ENCODE measurements at regions not wholly inside any gene's neighbourhood (a gene's known extent, or its start where the extent isn't known, plus 50 kb on each side); places are given as distances from the start of the nearest gene placed in this dataset.

GRCh38 chr2:7952046-7952745, 729.7 kb upstream of the ID2 start:
- TF ChIP-seq ZBTB7A (IDR thresholded peaks at IDR 0.05; ENCODE audit: low read depth) (no peak), CEBPB (IDR thresholded peaks at IDR 0.05) (no peak), NFIC (IDR thresholded peaks at IDR 0.05) (no peak), REST (IDR thresholded peaks at IDR 0.05; ENCODE audit: low read depth) (no peak), TAF1 (IDR thresholded peaks at IDR 0.05; ENCODE audit: low read depth) (no peak), FOXM1 (IDR thresholded peaks at IDR 0.05; ENCODE audit: borderline replicate concordance, low read depth) (no peak), CREB1 (IDR thresholded peaks at IDR 0.05; ENCODE audit: low read depth) (no peak), USF1 (IDR thresholded peaks at IDR 0.05) (no peak), EGR1 (IDR thresholded peaks at IDR 0.05) (no peak), RAD21 (IDR thresholded peaks at IDR 0.05; ENCODE audit: low read depth) (no peak), EP300 (IDR thresholded peaks at IDR 0.05; ENCODE audit: borderline replicate concordance) (no peak)

- no peak for TF ChIP-seq USF1 (IDR thresholded peaks at IDR 0.05)
- TF ChIP-seq REST (IDR thresholded peaks at IDR 0.05; ENCODE audit: low read depth), result no peak
- no peak for TF ChIP-seq ZBTB7A (IDR thresholded peaks at IDR 0.05; ENCODE audit: low read depth)
- no peak for TF ChIP-seq YY1 (IDR thresholded peaks at IDR 0.05; ENCODE audit: low read depth)
- TF ChIP-seq TAF1 (IDR thresholded peaks at IDR 0.05; ENCODE audit: low read depth), result no peak
- TF ChIP-seq RAD21 (IDR thresholded peaks at IDR 0.05; ENCODE audit: low read depth), result no peak
- no peak for TF ChIP-seq CEBPB (IDR thresholded peaks at IDR 0.05)
- TF ChIP-seq TEAD4 (IDR thresholded peaks at IDR 0.05), result no peak
- TF ChIP-seq NFIC (IDR thresholded peaks at IDR 0.05), result no peak
- TF ChIP-seq TCF12 (IDR thresholded peaks at IDR 0.05; ENCODE audit: low read depth), result no peak
- TF ChIP-seq EP300 (IDR thresholded peaks at IDR 0.05; ENCODE audit: borderline replicate concordance), result no peak
Observed at GRCh38 chr2:7953195-7953594, 728.7 kb upstream of the ID2 start.

GRCh38 chr2:7954234-7954633, 727.6 kb upstream of the ID2 start:
- TF ChIP-seq ZBTB7A (IDR thresholded peaks at IDR 0.05; ENCODE audit: low read depth), result no peak
- TF ChIP-seq TCF12 (IDR thresholded peaks at IDR 0.05; ENCODE audit: low read depth), result no peak
- no peak for TF ChIP-seq RAD21 (IDR thresholded peaks at IDR 0.05; ENCODE audit: low read depth)
- TF ChIP-seq REST (IDR thresholded peaks at IDR 0.05; ENCODE audit: low read depth), result no peak
- no peak for TF ChIP-seq CEBPB (IDR thresholded peaks at IDR 0.05)
- no peak for TF ChIP-seq EP300 (IDR thresholded peaks at IDR 0.05; ENCODE audit: borderline replicate concordance)
- TF ChIP-seq CREB1 (IDR thresholded peaks at IDR 0.05; ENCODE audit: low read depth), result no peak
- TF ChIP-seq EGR1 (IDR thresholded peaks at IDR 0.05), result no peak
- TF ChIP-seq MAX (IDR thresholded peaks at IDR 0.05), result no peak
- TF ChIP-seq YY1 (IDR thresholded peaks at IDR 0.05; ENCODE audit: low read depth), result no peak
- TF ChIP-seq TAF1 (IDR thresholded peaks at IDR 0.05; ENCODE audit: low read depth), result no peak
- TF ChIP-seq FOXM1 (IDR thresholded peaks at IDR 0.05; ENCODE audit: borderline replicate concordance, low read depth), result no peak

- TF ChIP-seq FOXM1 (IDR thresholded peaks at IDR 0.05; ENCODE audit: borderline replicate concordance, low read depth), result no peak
Observed at GRCh38 chr2:7956126-7956689, 725.6 kb upstream of the ID2 start.

GRCh38 chr2:7961550-7961949, 720.3 kb upstream of the ID2 start:
- TF ChIP-seq RAD21 (IDR thresholded peaks at IDR 0.05; ENCODE audit: low read depth), result no peak
- TF ChIP-seq USF1 (IDR thresholded peaks at IDR 0.05), result no peak
- TF ChIP-seq CREB1 (IDR thresholded peaks at IDR 0.05; ENCODE audit: low read depth), result no peak
- TF ChIP-seq FOXM1 (IDR thresholded peaks at IDR 0.05; ENCODE audit: borderline replicate concordance, low read depth), result no peak
- no peak for TF ChIP-seq YY1 (IDR thresholded peaks at IDR 0.05; ENCODE audit: low read depth)
